NCI-H1417 treated with DMSO at 0.1 percent for 48 hours (cell line): ENCODE measurements at regions not wholly inside any gene's neighbourhood (a gene's known extent, or its start where the extent isn't known, plus 50 kb on each side); places are given as distances from the start of the nearest gene placed in this dataset.

ENCODE experiments used
- DNase-seq: peaks from one replicate; lab custom pipeline; 2025; lab: John Stamatoyannopoulos, UW

- no peak for DNase-seq
Observed at GRCh38 chr9:113823421-113823820, 52.7 kb upstream of the ZNF618 start.
